Colonic mucosa (tissue), 4 donors: ENCODE measurements at regions not wholly inside any gene's neighbourhood (a gene's known extent, or its start where the extent isn't known, plus 50 kb on each side); places are given as distances from the start of the nearest gene placed in this dataset.
A peak's percentile ranks its signal among the peaks of the same experiment; 100 is the strongest.

ENCODE experiments used
- DNase-seq: peaks from one replicate; pipeline ENCODE4 v3.0.0-alpha.2; 2020
- H3K27ac ChIP-seq: fragments of 200-600 bp; one replicate; pipeline ENCODE4 v1.8.0; 2021
- H3K27me3 ChIP-seq: fragments of 200-600 bp; one replicate; pipeline ENCODE4 v1.8.0; 2021
- H3K36me3 ChIP-seq: fragments of 200-600 bp; one replicate; pipeline ENCODE4 v1.8.0; 2021
- H3K4me1 ChIP-seq: fragments of 200-600 bp; one replicate; pipeline ENCODE4 v1.8.0; 2021; ENCODE audit warnings: mild to moderate bottlenecking
- H3K4me3 ChIP-seq: fragments of 200-600 bp; one replicate; pipeline ENCODE4 v1.8.0; 2021
- H3K9ac ChIP-seq, 2 donors: one replicate each; pipeline ENCODE4 v1.7.0; 2013; ENCODE audit warnings: control low read depth in 2 of 2, low read depth in 2 of 2, low read length in 2 of 2
- H3K9me3 ChIP-seq: fragments of 200-600 bp; one replicate; pipeline ENCODE4 v1.8.0; 2021
- intact Hi-C: fragments of 100-400 bp; cut with DNase I; formaldehyde crosslinking; loops from one replicate; pipeline ENCODE4 v1.14.1; 2022
- TF ChIP-seq, protein P1 (sequence below): fragments of 200-600 bp; IDR thresholded peaks from one replicate; pipeline ENCODE4 v1.8.0; 2022; ENCODE audit warnings: antibody characterized with exemption, mild to moderate bottlenecking
- donor health status: healthy.
- donor health status: DM: no; HTN: no; CAD: no.
- donor health status: DM: no; HTN: no; CAD: no.

DNA sequence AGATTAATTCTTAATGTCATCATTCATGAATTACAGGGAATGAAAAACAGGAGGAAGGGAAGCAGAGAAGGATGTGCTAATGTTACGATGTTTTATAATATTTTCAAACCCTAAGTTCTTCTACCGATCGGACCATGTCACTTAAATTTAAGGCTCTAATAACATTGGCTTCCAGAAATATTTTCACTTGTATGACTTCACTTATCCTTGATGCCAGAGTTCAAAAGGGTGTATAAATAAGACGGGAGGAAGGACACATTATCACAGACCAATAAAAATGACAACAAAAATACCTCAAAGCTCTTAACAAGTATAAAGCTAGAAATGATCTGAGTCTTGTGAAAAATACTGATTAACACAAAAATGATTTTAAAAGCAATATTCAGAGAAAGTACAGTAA lies 370.4 kb upstream of the CITED2 start:
- Histone ChIP-seq H3K4me3 (no peak overlapping the region), H3K9me3 (no peaks in the 10 kb centered on the region), H3K9ac (no peak overlapping the region), H3K4me1 (no peaks in the 10 kb centered on the region), H3K27ac (no peak overlapping the region), H3K27me3 (no peaks in the 10 kb centered on the region), H3K36me3 (no peaks in the 10 kb centered on the region)
- DNase-seq, result no peak
- intact Hi-C loops, result no loop called here
- TF ChIP-seq, protein P1, sequence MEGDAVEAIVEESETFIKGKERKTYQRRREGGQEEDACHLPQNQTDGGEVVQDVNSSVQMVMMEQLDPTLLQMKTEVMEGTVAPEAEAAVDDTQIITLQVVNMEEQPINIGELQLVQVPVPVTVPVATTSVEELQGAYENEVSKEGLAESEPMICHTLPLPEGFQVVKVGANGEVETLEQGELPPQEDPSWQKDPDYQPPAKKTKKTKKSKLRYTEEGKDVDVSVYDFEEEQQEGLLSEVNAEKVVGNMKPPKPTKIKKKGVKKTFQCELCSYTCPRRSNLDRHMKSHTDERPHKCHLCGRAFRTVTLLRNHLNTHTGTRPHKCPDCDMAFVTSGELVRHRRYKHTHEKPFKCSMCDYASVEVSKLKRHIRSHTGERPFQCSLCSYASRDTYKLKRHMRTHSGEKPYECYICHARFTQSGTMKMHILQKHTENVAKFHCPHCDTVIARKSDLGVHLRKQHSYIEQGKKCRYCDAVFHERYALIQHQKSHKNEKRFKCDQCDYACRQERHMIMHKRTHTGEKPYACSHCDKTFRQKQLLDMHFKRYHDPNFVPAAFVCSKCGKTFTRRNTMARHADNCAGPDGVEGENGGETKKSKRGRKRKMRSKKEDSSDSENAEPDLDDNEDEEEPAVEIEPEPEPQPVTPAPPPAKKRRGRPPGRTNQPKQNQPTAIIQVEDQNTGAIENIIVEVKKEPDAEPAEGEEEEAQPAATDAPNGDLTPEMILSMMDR, result no peak

DNA sequence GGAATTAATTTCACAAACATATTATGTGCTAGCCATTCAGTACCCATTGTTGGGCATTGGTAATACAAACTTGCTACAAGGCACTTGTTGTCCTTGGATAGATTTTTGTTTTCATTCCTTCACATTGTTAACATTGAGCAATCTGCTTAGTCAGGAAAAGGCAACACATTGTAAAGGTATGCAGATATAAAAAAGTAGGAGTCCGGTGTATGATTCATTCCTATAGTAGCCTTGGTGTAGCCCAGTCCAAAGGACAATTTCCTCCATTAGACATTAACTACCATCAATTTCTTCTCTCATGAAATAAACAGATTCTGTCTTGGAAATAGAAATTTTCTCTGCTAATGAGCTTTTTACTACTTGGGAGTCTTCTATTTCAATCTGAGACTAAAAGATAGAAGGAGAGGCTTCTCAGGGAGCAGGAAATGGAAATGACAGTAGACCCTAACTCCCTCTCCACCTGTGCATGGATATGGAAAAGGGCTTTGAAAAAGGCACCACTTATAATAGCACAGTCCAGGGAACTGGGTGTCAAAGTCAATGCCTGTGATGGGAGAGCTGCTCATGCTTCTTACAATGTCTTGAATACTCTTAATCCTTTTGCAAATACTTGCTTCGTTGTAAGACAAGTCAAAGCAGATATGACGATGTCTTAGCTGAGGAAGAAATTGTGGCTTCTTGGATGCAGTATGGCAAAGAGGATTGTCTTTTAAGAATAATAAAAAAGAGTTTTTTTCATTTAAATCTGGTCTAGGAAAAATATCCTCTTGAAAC lies 369.4 kb upstream of the CITED2 start:
- TF ChIP-seq, protein P1, result no peak
- DNase-seq, result no peak
- no peak overlapping the region for H3K4me3 ChIP-seq
- no peaks in the 10 kb centered on the region for H3K4me1 ChIP-seq
- peak overlapping the region; percentile 11 for H3K27ac ChIP-seq
- H3K9me3 ChIP-seq, result no peaks in the 10 kb centered on the region
- H3K27me3 ChIP-seq, result no peaks in the 10 kb centered on the region
- no peak overlapping the region for H3K9ac ChIP-seq
- no peaks in the 10 kb centered on the region for H3K36me3 ChIP-seq
- intact Hi-C loops, result no loop called here

DNA sequence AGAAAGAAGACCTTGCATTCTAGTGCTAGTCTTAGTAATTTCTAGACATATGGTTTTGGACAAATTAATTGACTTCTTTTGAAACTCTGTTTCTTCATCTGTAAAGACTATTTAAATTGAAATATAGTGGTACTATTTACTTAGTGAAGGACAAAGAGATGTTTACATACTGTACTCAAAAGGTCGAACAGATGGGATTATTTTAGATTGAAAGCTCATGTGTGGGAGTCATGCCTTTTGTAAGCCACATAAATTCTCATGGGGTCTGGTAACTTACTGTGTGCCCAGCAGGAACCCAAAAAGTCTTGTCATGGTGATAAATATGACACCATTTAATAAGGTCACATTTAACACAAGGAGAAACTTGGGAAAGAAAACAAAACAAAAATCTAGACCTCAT lies 368.2 kb upstream of the CITED2 start:
- H3K27me3 ChIP-seq, result no peaks in the 10 kb centered on the region
- no peak overlapping the region for H3K9ac ChIP-seq
- no peak for DNase-seq
- no peaks in the 10 kb centered on the region for H3K9me3 ChIP-seq
- no peak overlapping the region for H3K4me3 ChIP-seq
- no peaks in the 10 kb centered on the region for H3K4me1 ChIP-seq
- no peak overlapping the region for H3K27ac ChIP-seq
- intact Hi-C loops, result no loop called here
- H3K36me3 ChIP-seq, result no peaks in the 10 kb centered on the region
- TF ChIP-seq, protein P1, result no peak

DNA sequence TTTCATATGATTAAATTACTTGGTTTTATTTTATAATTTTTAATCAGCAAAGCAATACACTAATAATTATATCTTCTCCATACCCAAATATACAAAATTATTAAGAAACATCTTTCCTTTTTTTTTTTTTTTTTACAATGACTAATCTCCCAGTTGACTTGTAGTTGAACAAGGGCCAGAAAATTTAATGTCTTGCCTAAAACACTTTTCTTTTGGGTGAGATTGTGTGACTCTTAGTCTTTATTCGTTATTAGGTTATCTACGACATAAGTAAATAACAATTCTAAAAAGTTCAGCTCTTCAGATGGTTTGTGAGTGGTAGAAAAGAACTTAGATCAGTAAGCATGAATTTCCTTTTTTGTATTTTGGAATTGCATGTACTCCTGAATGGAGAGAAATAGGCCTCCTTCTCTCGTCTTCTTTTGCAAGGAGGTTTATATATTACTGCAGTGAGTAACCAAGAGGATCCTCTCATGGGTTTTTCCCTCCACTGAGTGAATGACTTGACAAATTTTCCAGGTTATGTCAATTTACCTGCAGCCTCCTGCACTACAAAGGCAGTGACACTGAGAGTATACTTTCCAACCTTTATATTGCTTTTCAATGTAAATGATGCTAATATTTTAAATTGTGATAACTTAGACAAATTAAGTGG lies 364.5 kb upstream of the CITED2 start:
- H3K9me3 ChIP-seq, result no peaks in the 10 kb centered on the region
- H3K4me1 ChIP-seq, result no peaks in the 10 kb centered on the region
- no peak for DNase-seq
- no peaks in the 10 kb centered on the region for H3K36me3 ChIP-seq
- intact Hi-C loops, result no loop called here
- no peaks in the 10 kb centered on the region for H3K27me3 ChIP-seq
- no peak overlapping the region for H3K9ac ChIP-seq
- H3K27ac ChIP-seq, result no peak overlapping the region
- TF ChIP-seq, protein P1, result no peak
- no peak overlapping the region for H3K4me3 ChIP-seq

DNA sequence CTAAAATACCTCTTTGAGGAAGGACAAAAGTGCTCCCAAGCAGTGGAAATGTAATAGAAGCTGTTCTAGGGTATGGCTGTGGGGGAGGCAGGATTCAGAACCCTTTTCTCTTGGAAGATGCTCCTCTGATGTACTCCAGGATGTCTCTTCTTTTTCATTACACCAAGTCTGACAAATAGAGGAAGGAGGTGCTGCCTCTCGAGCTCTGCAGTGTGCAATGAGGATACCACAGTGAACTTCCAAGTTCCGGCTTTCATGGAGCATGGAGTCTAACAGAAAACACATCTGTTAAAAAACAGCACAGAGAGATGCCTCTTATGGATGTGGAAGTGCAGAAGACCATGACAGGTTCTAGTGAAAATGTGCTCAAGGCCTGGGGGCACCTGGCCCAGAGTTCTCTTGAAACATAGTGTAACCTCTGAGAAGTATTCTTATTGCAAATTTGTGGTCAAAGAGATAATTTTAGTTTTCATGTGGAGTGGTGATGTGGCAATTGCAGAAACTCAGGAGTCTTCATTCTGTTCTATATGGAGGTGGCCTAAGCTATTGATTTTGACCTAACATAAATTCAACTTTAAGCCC lies 362.0 kb upstream of the CITED2 start:
- Histone ChIP-seq H3K4me1 (no peaks in the 10 kb centered on the region), H3K27me3 (no peaks in the 10 kb centered on the region), H3K36me3 (no peaks in the 10 kb centered on the region), H3K9me3 (no peaks in the 10 kb centered on the region), H3K9ac (no peak overlapping the region), H3K4me3 (no peak overlapping the region), H3K27ac (no peak overlapping the region)
- intact Hi-C loops, result no loop called here
- DNase-seq, result no peak
- TF ChIP-seq, protein P1, result no peak
